ENCODE measurements at regions not wholly inside any gene's neighbourhood (a gene's known extent, or its start where the extent isn't known, plus 50 kb on each side); places are given as distances from the start of the nearest gene placed in this dataset.
"Not testable (repeated sequence)": the region's sequence is repeated elsewhere in the genome, so short reads cannot be mapped to it uniquely, and the experiment has no call there.

- H3K27me3 Mint-ChIP-seq: no peaks in the 10 kb centered on the region
- ATAC-seq: no peak
- no peak overlapping the region for H3K27ac Mint-ChIP-seq
- no peak for DNase-seq
- POLR2A ChIA-PET: no interaction called here
- H3K36me3 Mint-ChIP-seq: no peaks in the 10 kb centered on the region
- H3K4me1 Mint-ChIP-seq: no peaks in the 10 kb centered on the region
- no peak overlapping the region for H3K4me3 Mint-ChIP-seq
- peaks cover 3 to 47% (median 16%) of the 10 kb centered on the region in 9 donors for H3K9me3 Mint-ChIP-seq
These were observed 650.7 kb upstream of the GRID2 start for GRCh38 chr4:91653067-91653466.

- POLR2A ChIA-PET: no interaction called here
- Mint-ChIP-seq H3K36me3 (no peaks in the 10 kb centered on the region), H3K4me1 (no peaks in the 10 kb centered on the region), H3K4me3 (no peak overlapping the region), H3K27me3 (no peaks in the 10 kb centered on the region), H3K27ac (no peak overlapping the region), H3K9me3 (peaks cover 0 to 21% (median 5%) of the 10 kb centered on the region in 9 donors)
- DNase-seq: no peak
- ATAC-seq: no peak
These were observed 622.7 kb upstream of the GRID2 start for GRCh38 chr4:91681091-91681490.

- H3K9me3 Mint-ChIP-seq: peaks cover 0 to 19% (median 5%) of the 10 kb centered on the region in 9 donors
- H3K36me3 Mint-ChIP-seq: no peaks in the 10 kb centered on the region
- POLR2A ChIA-PET: no interaction called here
- no peak for DNase-seq
- H3K4me1 Mint-ChIP-seq: no peaks in the 10 kb centered on the region
- H3K27ac Mint-ChIP-seq: no peak overlapping the region
- no peaks in the 10 kb centered on the region for H3K27me3 Mint-ChIP-seq
- H3K4me3 Mint-ChIP-seq: no peak overlapping the region
- ATAC-seq: no peak
These were observed 622.2 kb upstream of the GRID2 start for GRCh38 chr4:91681544-91681943.

GRCh38 chr4:91684955-91685354 lies 618.8 kb upstream of the GRID2 start:
- Mint-ChIP-seq H3K27ac (no peak overlapping the region), H3K36me3 (no peaks in the 10 kb centered on the region), H3K27me3 (no peaks in the 10 kb centered on the region), H3K4me1 (no peaks in the 10 kb centered on the region), H3K9me3 (peaks cover 0 to 14% (median 6%) of the 10 kb centered on the region in 9 donors), H3K4me3 (no peak overlapping the region)
- POLR2A ChIA-PET: no interaction called here
- ATAC-seq (no peak), DNase-seq (no peak)

- Mint-ChIP-seq H3K4me3 (no peak overlapping the region), H3K27ac (no peak overlapping the region), H3K36me3 (no peaks in the 10 kb centered on the region), H3K27me3 (no peaks in the 10 kb centered on the region), H3K4me1 (no peaks in the 10 kb centered on the region), H3K9me3 (peaks cover 0 to 21% (median 8%) of the 10 kb centered on the region in 9 donors)
- POLR2A ChIA-PET: no interaction called here
- no peak for DNase-seq
- no peak for ATAC-seq
These were observed 615.4 kb upstream of the GRID2 start for GRCh38 chr4:91688413-91688812.

GRCh38 chr4:91699691-91700090 lies 604.1 kb upstream of the GRID2 start:
- H3K9me3 Mint-ChIP-seq: peaks cover 0 to 34% (median 11%) of the 10 kb centered on the region in 9 donors
- H3K27me3 Mint-ChIP-seq, H3K4me1 Mint-ChIP-seq, H3K4me3 Mint-ChIP-seq, POLR2A ChIA-PET, ATAC-seq, H3K27ac Mint-ChIP-seq, H3K36me3 Mint-ChIP-seq, DNase-seq: not testable (repeated sequence)

- Mint-ChIP-seq H3K27me3 (no peaks in the 10 kb centered on the region), H3K4me1 (no peaks in the 10 kb centered on the region), H3K36me3 (no peaks in the 10 kb centered on the region), H3K4me3 (no peak overlapping the region), H3K9me3 (peaks cover 0 to 9% (median 0%) of the 10 kb centered on the region in 9 donors), H3K27ac (no peak overlapping the region)
- DNase-seq (no peak), ATAC-seq (no peak)
- POLR2A ChIA-PET: no interaction called here
These were observed 573.9 kb upstream of the GRID2 start for GRCh38 chr4:91729851-91730250.

GRCh38 chr4:91734682-91735081 lies 569.1 kb upstream of the GRID2 start:
- H3K27ac Mint-ChIP-seq: no peak overlapping the region

GRCh38 chr4:91738831-91739230 lies 564.9 kb upstream of the GRID2 start:
- ATAC-seq, H3K27me3 Mint-ChIP-seq, POLR2A ChIA-PET, H3K36me3 Mint-ChIP-seq, H3K4me1 Mint-ChIP-seq, DNase-seq, H3K4me3 Mint-ChIP-seq, H3K27ac Mint-ChIP-seq: not testable (repeated sequence)
- peaks cover 3 to 20% (median 12%) of the 10 kb centered on the region in 9 donors for H3K9me3 Mint-ChIP-seq

More at GRCh38 chr4:91734682-91735081, 569.1 kb upstream of the GRID2 start:
- no peak overlapping the region for H3K4me3 Mint-ChIP-seq
- POLR2A ChIA-PET: no interaction called here
- peaks cover 0 to 10% (median 3%) of the 10 kb centered on the region in 9 donors for H3K9me3 Mint-ChIP-seq
- ATAC-seq (no peak), DNase-seq (no peak)
- no peaks in the 10 kb centered on the region for H3K27me3 Mint-ChIP-seq
- H3K4me1 Mint-ChIP-seq: no peaks in the 10 kb centered on the region
- H3K36me3 Mint-ChIP-seq: no peaks in the 10 kb centered on the region

- no peak for ATAC-seq
- POLR2A ChIA-PET: no interaction called here
These were observed 557.2 kb upstream of the GRID2 start for GRCh38 chr4:91746551-91746950.

DNA sequence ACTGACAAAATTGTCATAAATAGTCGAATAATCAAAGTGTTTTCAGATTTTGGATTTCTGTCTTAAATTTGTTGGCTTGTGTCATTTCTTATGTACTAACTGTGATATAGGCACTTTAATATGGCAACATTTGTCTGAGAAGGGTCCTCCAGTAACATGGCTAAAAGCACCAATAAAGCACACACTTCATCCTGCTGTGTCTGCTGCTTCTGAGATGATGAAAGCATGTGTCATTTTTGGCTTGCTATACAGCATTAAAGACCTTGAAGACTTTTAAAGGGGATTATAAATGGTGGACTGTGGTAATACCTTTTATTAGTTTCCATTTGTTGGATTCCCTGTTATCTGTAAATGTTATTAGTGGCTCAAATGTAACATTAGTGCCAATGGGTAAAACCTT lies 551.8 kb upstream of the GRID2 start:
- DNase-seq (no peak), ATAC-seq (no peak)
- Mint-ChIP-seq H3K36me3 (no peaks in the 10 kb centered on the region), H3K4me3 (no peak overlapping the region), H3K27me3 (no peaks in the 10 kb centered on the region), H3K27ac (no peak overlapping the region), H3K9me3 (peaks cover 0 to 16% (median 6%) of the 10 kb centered on the region in 9 donors), H3K4me1 (no peaks in the 10 kb centered on the region)
- POLR2A ChIA-PET: no interaction called here

More at GRCh38 chr4:91746551-91746950, 557.2 kb upstream of the GRID2 start:
- no peaks in the 10 kb centered on the region for H3K4me1 Mint-ChIP-seq
- H3K27me3 Mint-ChIP-seq: no peaks in the 10 kb centered on the region
- no peak overlapping the region for H3K4me3 Mint-ChIP-seq
- DNase-seq: no peak
- H3K36me3 Mint-ChIP-seq: no peaks in the 10 kb centered on the region
- no peak overlapping the region for H3K27ac Mint-ChIP-seq
- peaks cover 6 to 40% (median 16%) of the 10 kb centered on the region in 9 donors for H3K9me3 Mint-ChIP-seq

DNA sequence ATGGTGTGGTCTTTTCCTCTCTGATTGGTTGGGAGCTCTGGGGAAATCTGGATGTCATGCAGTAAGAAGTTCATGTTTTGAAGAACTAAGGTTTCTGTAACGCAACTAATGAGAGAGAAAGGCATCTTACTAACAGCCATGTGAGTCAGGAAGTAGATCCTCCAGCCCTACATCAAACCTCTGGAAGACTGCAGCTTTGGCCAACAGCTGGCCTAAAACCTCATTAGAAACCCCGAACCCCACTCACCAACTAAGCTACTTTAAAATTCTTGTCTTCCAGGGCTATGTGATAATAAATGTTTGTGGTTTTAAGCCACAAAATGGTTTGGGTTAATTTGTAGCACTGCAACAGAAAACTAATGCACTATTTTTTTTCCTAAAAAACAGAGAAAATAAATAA lies 549.0 kb upstream of the GRID2 start:
- H3K36me3 Mint-ChIP-seq: no peaks in the 10 kb centered on the region
- H3K27me3 Mint-ChIP-seq: no peaks in the 10 kb centered on the region
- peaks cover 0 to 16% (median 6%) of the 10 kb centered on the region in 9 donors for H3K9me3 Mint-ChIP-seq
- no peaks in the 10 kb centered on the region for H3K4me1 Mint-ChIP-seq
- no peak overlapping the region for H3K4me3 Mint-ChIP-seq
- ATAC-seq: no peak
- DNase-seq: no peak
- POLR2A ChIA-PET: no interaction called here
- no peak overlapping the region for H3K27ac Mint-ChIP-seq

- POLR2A ChIA-PET: no interaction called here
- no peaks in the 10 kb centered on the region for H3K27me3 Mint-ChIP-seq
- no peaks in the 10 kb centered on the region for H3K4me1 Mint-ChIP-seq
These were observed 545.3 kb upstream of the GRID2 start for GRCh38 chr4:91758487-91758886.

GRCh38 chr4:91764085-91764484 lies 539.7 kb upstream of the GRID2 start:
- H3K4me1 Mint-ChIP-seq: no peaks in the 10 kb centered on the region
- no peak overlapping the region for H3K27ac Mint-ChIP-seq
- POLR2A ChIA-PET: no interaction called here
- no peaks in the 10 kb centered on the region for H3K27me3 Mint-ChIP-seq
- no peaks in the 10 kb centered on the region for H3K36me3 Mint-ChIP-seq
- peaks cover 0 to 19% (median 5%) of the 10 kb centered on the region in 9 donors for H3K9me3 Mint-ChIP-seq
- ATAC-seq (no peak), DNase-seq (no peak)
- H3K4me3 Mint-ChIP-seq: no peak overlapping the region

More at GRCh38 chr4:91758487-91758886, 545.3 kb upstream of the GRID2 start:
- ATAC-seq: no peak
- H3K36me3 Mint-ChIP-seq: no peaks in the 10 kb centered on the region
- H3K9me3 Mint-ChIP-seq: peaks cover 0 to 12% (median 5%) of the 10 kb centered on the region in 9 donors
- no peak for DNase-seq
- no peak overlapping the region for H3K27ac Mint-ChIP-seq
- no peak overlapping the region for H3K4me3 Mint-ChIP-seq
